ENCODE measurements at regions not wholly inside any gene's neighbourhood (a gene's known extent, or its start where the extent isn't known, plus 50 kb on each side); places are given as distances from the start of the nearest gene placed in this dataset.

DNA sequence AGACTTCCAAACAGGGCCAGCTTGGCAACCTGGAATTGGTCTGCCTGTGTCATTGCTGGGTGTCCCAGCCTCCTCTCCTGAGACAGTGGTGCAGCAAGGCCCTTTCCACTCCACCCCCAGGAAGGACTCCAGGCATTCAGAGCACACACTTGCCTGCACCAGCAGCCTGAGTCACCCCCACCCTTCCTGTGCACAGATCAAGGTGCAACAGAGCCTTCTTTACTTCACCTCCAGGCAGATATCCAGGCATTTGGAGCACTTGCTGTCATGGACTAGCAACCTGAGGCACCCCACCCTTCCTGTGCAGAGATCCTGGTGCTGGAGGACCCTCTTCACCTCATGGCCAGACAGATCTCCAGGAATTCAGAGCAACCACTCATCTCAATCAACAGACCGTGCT, 135.8 kb downstream of the GASK1B start:
- TF ChIP-seq, protein P1, sequence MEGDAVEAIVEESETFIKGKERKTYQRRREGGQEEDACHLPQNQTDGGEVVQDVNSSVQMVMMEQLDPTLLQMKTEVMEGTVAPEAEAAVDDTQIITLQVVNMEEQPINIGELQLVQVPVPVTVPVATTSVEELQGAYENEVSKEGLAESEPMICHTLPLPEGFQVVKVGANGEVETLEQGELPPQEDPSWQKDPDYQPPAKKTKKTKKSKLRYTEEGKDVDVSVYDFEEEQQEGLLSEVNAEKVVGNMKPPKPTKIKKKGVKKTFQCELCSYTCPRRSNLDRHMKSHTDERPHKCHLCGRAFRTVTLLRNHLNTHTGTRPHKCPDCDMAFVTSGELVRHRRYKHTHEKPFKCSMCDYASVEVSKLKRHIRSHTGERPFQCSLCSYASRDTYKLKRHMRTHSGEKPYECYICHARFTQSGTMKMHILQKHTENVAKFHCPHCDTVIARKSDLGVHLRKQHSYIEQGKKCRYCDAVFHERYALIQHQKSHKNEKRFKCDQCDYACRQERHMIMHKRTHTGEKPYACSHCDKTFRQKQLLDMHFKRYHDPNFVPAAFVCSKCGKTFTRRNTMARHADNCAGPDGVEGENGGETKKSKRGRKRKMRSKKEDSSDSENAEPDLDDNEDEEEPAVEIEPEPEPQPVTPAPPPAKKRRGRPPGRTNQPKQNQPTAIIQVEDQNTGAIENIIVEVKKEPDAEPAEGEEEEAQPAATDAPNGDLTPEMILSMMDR (IDR thresholded peaks at IDR 0.05): no peak
- TF ChIP-seq EZH2 (IDR thresholded peaks at IDR 0.05; ENCODE audit: borderline replicate concordance, insufficient read depth, low read depth, low read length, poor library complexity, severe bottlenecking): no peak

Data from B cell (primary cell).